ENCODE measurements at regions not wholly inside any gene's neighbourhood (a gene's known extent, or its start where the extent isn't known, plus 50 kb on each side); places are given as distances from the start of the nearest gene placed in this dataset.
"Not testable (repeated sequence)": the region's sequence is repeated elsewhere in the genome, so short reads cannot be mapped to it uniquely, and the experiment has no call there.

DNA sequence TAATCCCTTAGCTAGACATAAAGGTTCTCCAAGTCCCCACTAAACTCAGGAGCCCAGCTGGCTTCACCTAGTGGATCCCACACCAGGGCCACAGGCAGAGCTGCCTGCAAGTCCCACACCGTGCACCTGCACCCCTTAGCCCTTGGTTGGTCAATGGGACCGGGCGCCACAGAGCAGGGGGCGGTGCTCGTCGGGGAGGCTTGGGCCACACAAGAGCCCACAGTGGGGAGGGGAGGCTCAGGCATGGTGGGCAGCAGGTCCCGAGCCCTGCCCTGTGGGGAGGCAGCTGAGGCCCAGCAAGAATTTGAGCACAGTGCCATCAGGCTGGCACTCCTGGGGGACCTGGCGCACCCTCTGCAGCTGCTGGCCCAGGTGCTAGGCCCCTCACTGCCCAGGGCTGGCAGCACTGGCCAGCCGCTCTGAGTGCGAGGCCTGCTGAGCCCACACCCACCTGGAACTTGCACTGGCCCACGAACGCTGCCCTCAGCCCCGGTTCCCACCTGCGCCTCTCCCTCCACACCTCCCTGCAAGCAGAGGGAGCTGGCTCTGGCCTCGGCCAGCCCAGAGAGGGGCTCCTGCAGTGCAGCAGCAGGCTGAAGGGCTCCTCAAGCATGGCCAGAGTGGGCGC, 101.7 kb upstream of the PGR start:
- not testable (repeated sequence) for TF ChIP-seq POLR2A (IDR thresholded peaks at IDR 0.05)
- TF ChIP-seq, protein P1, sequence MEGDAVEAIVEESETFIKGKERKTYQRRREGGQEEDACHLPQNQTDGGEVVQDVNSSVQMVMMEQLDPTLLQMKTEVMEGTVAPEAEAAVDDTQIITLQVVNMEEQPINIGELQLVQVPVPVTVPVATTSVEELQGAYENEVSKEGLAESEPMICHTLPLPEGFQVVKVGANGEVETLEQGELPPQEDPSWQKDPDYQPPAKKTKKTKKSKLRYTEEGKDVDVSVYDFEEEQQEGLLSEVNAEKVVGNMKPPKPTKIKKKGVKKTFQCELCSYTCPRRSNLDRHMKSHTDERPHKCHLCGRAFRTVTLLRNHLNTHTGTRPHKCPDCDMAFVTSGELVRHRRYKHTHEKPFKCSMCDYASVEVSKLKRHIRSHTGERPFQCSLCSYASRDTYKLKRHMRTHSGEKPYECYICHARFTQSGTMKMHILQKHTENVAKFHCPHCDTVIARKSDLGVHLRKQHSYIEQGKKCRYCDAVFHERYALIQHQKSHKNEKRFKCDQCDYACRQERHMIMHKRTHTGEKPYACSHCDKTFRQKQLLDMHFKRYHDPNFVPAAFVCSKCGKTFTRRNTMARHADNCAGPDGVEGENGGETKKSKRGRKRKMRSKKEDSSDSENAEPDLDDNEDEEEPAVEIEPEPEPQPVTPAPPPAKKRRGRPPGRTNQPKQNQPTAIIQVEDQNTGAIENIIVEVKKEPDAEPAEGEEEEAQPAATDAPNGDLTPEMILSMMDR (IDR thresholded peaks at IDR 0.05): not testable (repeated sequence)

All from adrenal gland (tissue), 5 donors.